T-cell (primary cell): ENCODE measurements at regions not wholly inside any gene's neighbourhood (a gene's known extent, or its start where the extent isn't known, plus 50 kb on each side); places are given as distances from the start of the nearest gene placed in this dataset.

Experiments
- ATAC-seq, 4 experiments: fragments of 200-7000 bp in 3 of 4; fragments of 150-1000 bp in 1 of 4; cut with Tn5 transposase; replicated peaks in 1 of 4; 1 replicate in 3 of 4; 2 replicates in 1 of 4; pipeline ENCODE4 v1.10.0; 2021; ENCODE audit warnings: moderate library complexity in 3 of 4, mild to moderate bottlenecking in 2 of 4, moderate number of reproducible peaks in 1 of 4
- CTCF ChIA-PET, 2 donors: fragments of 300-600 bp; sonication (Branson Sonifier 250); formaldehyde crosslinking; loops; one replicate each; lab custom pipeline; 2022; ENCODE audit warnings: antibody characterized with exemption in 2 of 2; lab: Charles Lee
- POLR2A ChIA-PET, 2 donors: fragments of 300-600 bp; sonication (Branson Sonifier 250); formaldehyde crosslinking; loops; one replicate each; lab custom pipeline; 2022; ENCODE audit warnings: antibody characterized with exemption in 2 of 2; lab: Charles Lee
- DNase-seq, 35 experiments: peaks; one replicate each; pipeline versions ENCODE4 v3.0.0 to v3.0.0-alpha.2; 2013 to 2023
- H3K27ac ChIP-seq: one replicate; pipeline ENCODE4 v1.5.1; 2013; ENCODE audit warnings: low read length
- H3K27me3 ChIP-seq, 2 experiments: replicated peaks in 1 of 2; 1 replicate in 1 of 2; 2 replicates in 1 of 2; pipeline versions ENCODE4 v1.6.1 to v1.7.0; 2013; ENCODE audit warnings: low read length in 1 of 2, mixed read lengths in 1 of 2; ENCODE audit not compliant: control insufficient read depth in 2 of 2, insufficient read depth in 2 of 2; ENCODE audit errors: extremely low read depth in 1 of 2
- H3K36me3 ChIP-seq, 2 donors: 1 replicate in 1 of 2; 2 replicates in 1 of 2; pipeline versions ENCODE4 v1.6.1 to v1.7.0; 2013; ENCODE audit warnings: low read length in 1 of 2; ENCODE audit not compliant: control insufficient read depth in 2 of 2, insufficient read depth in 1 of 2; ENCODE audit errors: extremely low read depth in 1 of 2
- H3K4me1 ChIP-seq, 2 experiments: 1 replicate in 1 of 2; 2 replicates in 1 of 2; pipeline versions ENCODE4 v1.6.1 to v1.7.0; 2013; ENCODE audit warnings: low read length in 2 of 2, mixed read lengths in 1 of 2; ENCODE audit not compliant: insufficient read depth in 2 of 2, control insufficient read depth in 1 of 2; ENCODE audit errors: extremely low read depth in 1 of 2
- H3K4me3 ChIP-seq, 2 donors: 1 replicate in 1 of 2; 2 replicates in 1 of 2; pipeline versions ENCODE4 v1.5.1 to v1.7.0; 2013; ENCODE audit warnings: mild to moderate bottlenecking in 2 of 2, low read length in 1 of 2, moderate library complexity in 1 of 2; ENCODE audit not compliant: control insufficient read depth in 1 of 2; ENCODE audit errors: extremely low read depth in 1 of 2
- H3K9me3 ChIP-seq: 2 replicates; pipeline ENCODE4 v1.7.0; 2013
- H3K27ac Mint-ChIP-seq, 2 donors: one replicate each; pipeline ENCODE4 v1.8.0; 2020 to 2021; ENCODE audit warnings: mild to moderate bottlenecking in 2 of 2, mixed read lengths in 2 of 2
- H3K27me3 Mint-ChIP-seq, 2 donors: one replicate each; pipeline ENCODE4 v1.8.0; 2021 to 2022; ENCODE audit warnings: mixed read lengths in 2 of 2
- H3K36me3 Mint-ChIP-seq: one replicate; pipeline ENCODE4 v1.8.0; 2021; ENCODE audit warnings: mixed read lengths
- H3K4me1 Mint-ChIP-seq, 3 donors: one replicate each; pipeline ENCODE4 v1.8.0; 2020 to 2022; ENCODE audit warnings: mixed read lengths in 3 of 3, mild to moderate bottlenecking in 1 of 3
- H3K4me3 Mint-ChIP-seq, 3 donors: one replicate each; pipeline ENCODE4 v1.8.0; 2020 to 2022; ENCODE audit warnings: mild to moderate bottlenecking in 3 of 3, mixed read lengths in 3 of 3, moderate library complexity in 3 of 3
- H3K9me3 Mint-ChIP-seq, 3 donors: one replicate each; pipeline ENCODE4 v1.8.0; 2020 to 2022; ENCODE audit warnings: mixed read lengths in 3 of 3
- WGBS: methylation state at CpG from one replicate; pipeline ENCODE4 v1.1.5; 2013; ENCODE audit warnings: missing lambda C conversion rate; ENCODE audit not compliant: insufficient coverage; 5-methylcytosine and 5-hydroxymethylcytosine counted together

- Mint-ChIP-seq H3K27me3 (no peaks in the 10 kb centered on the region), H3K27ac (no peak overlapping the region), H3K36me3 (no peaks in the 10 kb centered on the region), H3K4me1 (no peaks in the 10 kb centered on the region), H3K9me3 (peaks cover 0 to 6% (median 4%) of the 10 kb centered on the region in 3 donors), H3K4me3 (no peak overlapping the region)
- ChIA-PET CTCF (no interaction called here), POLR2A (no interaction called here)
- Histone ChIP-seq H3K27me3 (no peaks in the 10 kb centered on the region), H3K27ac (no peak overlapping the region), H3K4me1 (no peaks in the 10 kb centered on the region), H3K4me3 (no peak overlapping the region), H3K9me3 (no peaks in the 10 kb centered on the region), H3K36me3 (no peaks in the 10 kb centered on the region)
- ATAC-seq = no peak
- 83% methylated on average over 1 of the region's 5 CpGs for WGBS
- DNase-seq = no peak
Measured at GRCh38 chr12:24077161-24077560, 127.7 kb upstream of the SOX5 start.

GRCh38 chr12:24075650-24076049 lies 126.2 kb upstream of the SOX5 start:
- POLR2A ChIA-PET = no interaction called here
- no peaks in the 10 kb centered on the region for H3K4me1 Mint-ChIP-seq

GRCh38 chr12:24073170-24073810 lies 123.8 kb upstream of the SOX5 start:
- Histone ChIP-seq H3K27ac (no peak overlapping the region), H3K27me3 (no peaks in the 10 kb centered on the region), H3K4me1 (no peaks in the 10 kb centered on the region), H3K36me3 (no peaks in the 10 kb centered on the region), H3K9me3 (no peaks in the 10 kb centered on the region), H3K4me3 (no peak overlapping the region)
- WGBS = 58% methylated on average over 2 of the region's 3 CpGs
- Mint-ChIP-seq H3K36me3 (no peaks in the 10 kb centered on the region), H3K27me3 (no peaks in the 10 kb centered on the region), H3K27ac (no peak overlapping the region), H3K4me3 (no peak overlapping the region), H3K4me1 (no peaks in the 10 kb centered on the region), H3K9me3 (peaks cover 0 to 6% (median 4%) of the 10 kb centered on the region in 3 donors)
- ATAC-seq (no peak), DNase-seq (no peak)
- ChIA-PET POLR2A (no interaction called here), CTCF (no interaction called here)

More at GRCh38 chr12:24075650-24076049, 126.2 kb upstream of the SOX5 start:
- no peaks in the 10 kb centered on the region for H3K27me3 Mint-ChIP-seq
- no peaks in the 10 kb centered on the region for H3K36me3 Mint-ChIP-seq
- no peak for DNase-seq
- ATAC-seq = no peak
- no peak overlapping the region for H3K4me3 Mint-ChIP-seq
- WGBS = no CpG with 5 or more reads among the region's 1 CpG
- no peak overlapping the region for H3K4me3 ChIP-seq
- no peak overlapping the region for H3K27ac ChIP-seq
- H3K27me3 ChIP-seq = no peaks in the 10 kb centered on the region
- H3K9me3 ChIP-seq = no peaks in the 10 kb centered on the region
- CTCF ChIA-PET = interaction anchor here in 1 of 2 donors (0.6 kb wide), 1 partner anchor 18 kb away, joined by 3 read pairs; no protein-coding TSS in a partner anchor
- no peaks in the 10 kb centered on the region for H3K36me3 ChIP-seq
- H3K27ac Mint-ChIP-seq = no peak overlapping the region
- no peaks in the 10 kb centered on the region for H3K4me1 ChIP-seq
- H3K9me3 Mint-ChIP-seq = peaks cover 0 to 6% (median 4%) of the 10 kb centered on the region in 3 donors

- no peak for ATAC-seq
- Histone ChIP-seq H3K27ac (no peak overlapping the region), H3K4me3 (no peak overlapping the region), H3K27me3 (no peaks in the 10 kb centered on the region), H3K36me3 (no peaks in the 10 kb centered on the region), H3K9me3 (no peaks in the 10 kb centered on the region), H3K4me1 (no peaks in the 10 kb centered on the region)
- H3K4me3 Mint-ChIP-seq = no peak overlapping the region
- H3K27ac Mint-ChIP-seq = no peak overlapping the region
- H3K27me3 Mint-ChIP-seq = no peaks in the 10 kb centered on the region
- WGBS = no CpG with 5 or more reads among the region's 1 CpG
- H3K4me1 Mint-ChIP-seq = no peaks in the 10 kb centered on the region
- CTCF ChIA-PET = interaction anchor here in 1 of 2 donors (0.6 kb wide), 1 partner anchor 84 kb away, joined by 3 read pairs; no protein-coding TSS in a partner anchor
- POLR2A ChIA-PET = no interaction called here
- no peaks in the 10 kb centered on the region for H3K36me3 Mint-ChIP-seq
- peaks cover 0 to 6% (median 4%) of the 10 kb centered on the region in 3 donors for H3K9me3 Mint-ChIP-seq
- no peak for DNase-seq
Measured at GRCh38 chr12:24072302-24072701, 122.8 kb upstream of the SOX5 start.

- no peak overlapping the region for H3K4me3 Mint-ChIP-seq
- CTCF ChIA-PET = interaction anchor here in 1 of 2 donors (0.6 kb wide), 1 partner anchor 83 kb away, joined by 3 read pairs; no protein-coding TSS in a partner anchor
- Histone ChIP-seq H3K27ac (no peak overlapping the region), H3K27me3 (no peaks in the 10 kb centered on the region), H3K4me3 (no peak overlapping the region), H3K4me1 (no peaks in the 10 kb centered on the region), H3K9me3 (no peaks in the 10 kb centered on the region), H3K36me3 (no peaks in the 10 kb centered on the region)
- H3K27me3 Mint-ChIP-seq = no peaks in the 10 kb centered on the region
- DNase-seq (no peak), ATAC-seq (no peak)
- H3K4me1 Mint-ChIP-seq = no peaks in the 10 kb centered on the region
- WGBS = no CpG with 5 or more reads among the region's 1 CpG
- peaks cover 0 to 6% (median 4%) of the 10 kb centered on the region in 3 donors for H3K9me3 Mint-ChIP-seq
- H3K36me3 Mint-ChIP-seq = no peaks in the 10 kb centered on the region
- no peak overlapping the region for H3K27ac Mint-ChIP-seq
- POLR2A ChIA-PET = no interaction called here
Measured at GRCh38 chr12:24071842-24072241, 122.4 kb upstream of the SOX5 start.

- CTCF ChIA-PET = no interaction called here
- H3K4me3 Mint-ChIP-seq = no peak overlapping the region
- POLR2A ChIA-PET = no interaction called here
- no peaks in the 10 kb centered on the region for H3K36me3 Mint-ChIP-seq
- H3K4me1 Mint-ChIP-seq = no peaks in the 10 kb centered on the region
- no peak for DNase-seq
- Histone ChIP-seq H3K27ac (no peak overlapping the region), H3K4me1 (no peaks in the 10 kb centered on the region), H3K4me3 (no peak overlapping the region), H3K27me3 (no peaks in the 10 kb centered on the region), H3K36me3 (no peaks in the 10 kb centered on the region), H3K9me3 (no peaks in the 10 kb centered on the region)
- peaks cover 0 to 3% (median 0%) of the 10 kb centered on the region in 3 donors for H3K9me3 Mint-ChIP-seq
- no peak overlapping the region for H3K27ac Mint-ChIP-seq
- H3K27me3 Mint-ChIP-seq = no peaks in the 10 kb centered on the region
- 95% methylated on average over 2 of the region's 7 CpGs for WGBS
- ATAC-seq = no peak
Measured at GRCh38 chr12:24069532-24070395, 120.3 kb upstream of the SOX5 start.
